Spleen (tissue), 11 donors: ENCODE measurements at regions not wholly inside any gene's neighbourhood (a gene's known extent, or its start where the extent isn't known, plus 50 kb on each side); places are given as distances from the start of the nearest gene placed in this dataset.

Source experiments
- DNase-seq: peaks from one replicate; pipeline ENCODE4 v3.0.0-alpha.2; 2020
- H3K27ac ChIP-seq, 8 donors: fragments of 200-600 bp; sonication (generic) in 7 of 8; 1 replicate in 4 of 8; 2 replicates in 4 of 8; pipeline versions ENCODE4 v1.5.0 to v1.8.0; 2016 to 2021; ENCODE audit warnings: inconsistent platforms in 4 of 8, mild to moderate bottlenecking in 4 of 8, moderate library complexity in 1 of 8
- H3K27me3 ChIP-seq, 7 donors: fragments of 200-600 bp; sonication (generic) in 6 of 7; replicated peaks in 1 of 7; 1 replicate in 4 of 7; 2 replicates in 3 of 7; pipeline versions ENCODE4 v1.5.0 to v1.8.0; 2016 to 2021; ENCODE audit warnings: inconsistent platforms in 3 of 7, mild to moderate bottlenecking in 1 of 7
- H3K36me3 ChIP-seq, 6 donors: fragments of 200-600 bp; sonication (generic) in 5 of 6; 1 replicate in 4 of 6; 2 replicates in 2 of 6; pipeline versions ENCODE4 v1.5.0 to v1.8.0; 2016 to 2021; ENCODE audit warnings: inconsistent platforms in 2 of 6
- H3K4me1 ChIP-seq, 6 donors: fragments of 200-600 bp; sonication (generic) in 5 of 6; 1 replicate in 3 of 6; 2 replicates in 3 of 6; pipeline versions ENCODE4 v1.5.0 to v1.8.0; 2016 to 2021; ENCODE audit warnings: inconsistent platforms in 3 of 6
- H3K4me3 ChIP-seq, 8 donors: fragments of 200-600 bp; sonication (generic) in 7 of 8; 1 replicate in 4 of 8; 2 replicates in 4 of 8; pipeline versions ENCODE4 v1.5.0 to v1.8.0; 2016 to 2021; ENCODE audit warnings: inconsistent platforms in 4 of 8, mild to moderate bottlenecking in 4 of 8, moderate library complexity in 2 of 8
- H3K9me3 ChIP-seq, 8 donors: fragments of 200-600 bp; sonication (generic) in 7 of 8; 1 replicate in 4 of 8; 2 replicates in 4 of 8; pipeline versions ENCODE4 v1.5.0 to v1.8.0; 2016 to 2021; ENCODE audit warnings: inconsistent platforms in 4 of 8
- POLR2A ChIP-seq, 3 donors: fragments of 450-650 bp; IDR thresholded peaks; one replicate each; pipeline ENCODE4 v1.5.1; 2017; ENCODE audit warnings: antibody characterized with exemption in 3 of 3, mild to moderate bottlenecking in 1 of 3
- POLR2AphosphoS5 ChIP-seq, 3 donors: sonication (generic); formaldehyde crosslinking; IDR thresholded peaks; one replicate each; pipeline ENCODE4 v1.5.1; 2017; ENCODE audit warnings: antibody characterized with exemption in 3 of 3
- WGBS, 5 donors: extraction: QIAGEN DNeasy Blood & Tissue Kit in 3 of 5; methylation state at CpG; one replicate each; pipeline versions ENCODE4 v1.1.5 to v1.1.7; 2013 to 2018; 5-methylcytosine and 5-hydroxymethylcytosine counted together
- intact Hi-C: fragments of 100-400 bp; cut with DNase I; formaldehyde crosslinking; loops from one replicate; pipeline ENCODE4 v1.15.0; 2023; ENCODE audit warnings: low total_unique reads
- TF ChIP-seq, protein P1 (sequence below), 11 experiments: fragments of 200-600 bp in 7 of 11; fragments of 450-650 bp in 4 of 11; sonication (generic) in 4 of 11; IDR thresholded peaks in 8 of 11; conservative IDR thresholded peaks in 3 of 11; 1 replicate in 7 of 11; 2 replicates in 4 of 11; pipeline versions ENCODE4 v1.4.0 to v1.8.0; 2016 to 2021; ENCODE audit warnings: antibody characterized with exemption in 11 of 11, inconsistent platforms in 4 of 11, mild to moderate bottlenecking in 1 of 11
- donor health status: healthy with polysubstance abuse.
- donor health status: DM: no; HTN: no; CAD: no; lungs with moderate emphysema.
- donor health status: DM: no; HTN: no; CAD: no.
- donor health status: Bipolar disorder and iron deficiency.
- donor health status: healthy.
- donor health status: DM: no; HTN: no; CAD: no.
- donor health status: DM: yes; HTN: yes; CAD: no.

DNA sequence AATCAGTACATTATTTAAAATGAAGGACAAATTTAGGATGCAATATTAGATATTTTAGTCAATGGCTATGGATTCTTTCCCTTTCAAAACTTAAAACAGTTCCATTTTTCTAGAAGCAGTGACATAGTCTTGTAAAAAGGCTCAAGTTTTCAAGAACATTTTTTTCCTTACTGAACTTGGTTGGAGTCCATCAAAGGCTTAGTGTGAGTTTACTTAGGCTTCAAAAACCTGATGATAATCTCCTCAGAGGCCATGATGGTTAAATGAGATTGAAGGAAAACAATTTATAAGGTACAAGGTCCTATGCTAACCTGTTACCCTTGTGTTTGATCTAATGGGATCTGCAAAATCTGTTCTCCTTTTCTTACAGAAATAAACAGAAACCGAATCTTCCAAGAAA is 531.8 kb downstream of the UTRN start:
- intact Hi-C loops = no loop called here
- no peak overlapping the region for H3K27ac ChIP-seq
- no peak overlapping the region for H3K4me3 ChIP-seq
- WGBS, 5 donors = 84 to 98% (median 93%) methylated on average over 1 of the region's 1 CpG
- no peak for DNase-seq
- TF ChIP-seq POLR2A (IDR thresholded peaks at IDR 0.05) = no peak
- TF ChIP-seq, protein P1, sequence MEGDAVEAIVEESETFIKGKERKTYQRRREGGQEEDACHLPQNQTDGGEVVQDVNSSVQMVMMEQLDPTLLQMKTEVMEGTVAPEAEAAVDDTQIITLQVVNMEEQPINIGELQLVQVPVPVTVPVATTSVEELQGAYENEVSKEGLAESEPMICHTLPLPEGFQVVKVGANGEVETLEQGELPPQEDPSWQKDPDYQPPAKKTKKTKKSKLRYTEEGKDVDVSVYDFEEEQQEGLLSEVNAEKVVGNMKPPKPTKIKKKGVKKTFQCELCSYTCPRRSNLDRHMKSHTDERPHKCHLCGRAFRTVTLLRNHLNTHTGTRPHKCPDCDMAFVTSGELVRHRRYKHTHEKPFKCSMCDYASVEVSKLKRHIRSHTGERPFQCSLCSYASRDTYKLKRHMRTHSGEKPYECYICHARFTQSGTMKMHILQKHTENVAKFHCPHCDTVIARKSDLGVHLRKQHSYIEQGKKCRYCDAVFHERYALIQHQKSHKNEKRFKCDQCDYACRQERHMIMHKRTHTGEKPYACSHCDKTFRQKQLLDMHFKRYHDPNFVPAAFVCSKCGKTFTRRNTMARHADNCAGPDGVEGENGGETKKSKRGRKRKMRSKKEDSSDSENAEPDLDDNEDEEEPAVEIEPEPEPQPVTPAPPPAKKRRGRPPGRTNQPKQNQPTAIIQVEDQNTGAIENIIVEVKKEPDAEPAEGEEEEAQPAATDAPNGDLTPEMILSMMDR (IDR thresholded peaks at IDR 0.05 in 8 of 11, conservative IDR thresholded peaks at IDR 0.05 in 3 of 11) = no peak
- TF ChIP-seq POLR2AphosphoS5 (IDR thresholded peaks at IDR 0.05) = no peak
- peaks cover 0 to 2% (median 0%) of the 10 kb centered on the region in 6 donors for H3K4me1 ChIP-seq
- H3K27me3 ChIP-seq = no peaks in the 10 kb centered on the region
- H3K36me3 ChIP-seq = peaks cover 0 to 84% (median 14%) of the 10 kb centered on the region in 6 donors
- H3K9me3 ChIP-seq = no peaks in the 10 kb centered on the region

DNA sequence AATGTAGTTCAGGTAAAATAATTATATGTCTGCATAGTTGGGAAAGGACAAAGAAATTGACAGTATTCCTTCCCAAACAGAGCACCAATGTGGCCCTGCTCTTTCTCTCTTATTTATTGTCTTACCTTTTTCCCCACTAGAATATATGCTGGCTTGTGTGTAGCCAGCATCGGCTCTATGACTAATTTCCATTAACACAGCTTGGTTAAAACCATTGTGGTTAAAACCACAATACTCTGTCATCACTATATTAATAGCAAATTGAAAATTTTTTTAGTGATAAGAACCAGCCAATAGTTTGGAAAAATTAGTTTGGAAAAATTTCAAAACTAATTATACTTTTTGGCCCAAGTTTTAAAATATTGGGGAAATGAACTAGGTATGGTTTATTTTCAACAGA is 535.1 kb downstream of the UTRN start:
- Histone ChIP-seq H3K9me3 (no peaks in the 10 kb centered on the region), H3K4me1 (peaks cover 0 to 2% (median 0%) of the 10 kb centered on the region in 6 donors), H3K27me3 (no peaks in the 10 kb centered on the region), H3K4me3 (no peak overlapping the region), H3K27ac (no peak overlapping the region), H3K36me3 (peaks cover 0 to 85% (median 10%) of the 10 kb centered on the region in 6 donors)
- DNase-seq = no peak
- no peak for TF ChIP-seq POLR2AphosphoS5 (IDR thresholded peaks at IDR 0.05)
- TF ChIP-seq, protein P1 (IDR thresholded peaks at IDR 0.05 in 8 of 11, conservative IDR thresholded peaks at IDR 0.05 in 3 of 11) = no peak
- TF ChIP-seq POLR2A (IDR thresholded peaks at IDR 0.05) = no peak
- 32 to 98% (median 73%) methylated on average over 1 of the region's 1 CpG for WGBS, 5 donors
- intact Hi-C loops = no loop called here

DNA sequence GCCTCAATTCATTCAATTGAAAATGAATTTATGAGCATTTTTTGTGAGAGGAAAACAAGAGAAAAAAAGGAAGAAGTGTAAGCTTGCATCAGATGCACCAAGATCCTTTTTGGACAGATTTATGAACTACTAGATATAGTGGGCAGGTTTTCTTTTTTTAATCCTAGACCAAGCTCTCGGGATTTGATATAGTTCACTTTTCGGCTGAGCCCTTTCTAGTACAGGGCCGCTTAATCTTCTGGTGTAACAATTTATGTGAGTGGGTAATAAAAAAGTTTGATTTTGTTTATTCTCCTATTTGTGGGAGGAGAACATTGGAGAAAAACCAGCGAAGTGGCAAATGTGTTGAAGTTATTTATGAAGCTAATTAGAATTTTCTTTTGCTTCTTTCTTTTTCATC is 538.0 kb downstream of the UTRN start:
- intact Hi-C loops = no loop called here
- Histone ChIP-seq H3K4me1 (peaks cover 0 to 2% (median 0%) of the 10 kb centered on the region in 6 donors), H3K27ac (no peak overlapping the region), H3K27me3 (no peaks in the 10 kb centered on the region), H3K36me3 (peaks cover 0 to 91% (median 22%) of the 10 kb centered on the region in 6 donors), H3K4me3 (no peak overlapping the region), H3K9me3 (no peaks in the 10 kb centered on the region)
- TF ChIP-seq, protein P1 (IDR thresholded peaks at IDR 0.05 in 8 of 11, conservative IDR thresholded peaks at IDR 0.05 in 3 of 11) = no peak
- TF ChIP-seq POLR2AphosphoS5 (IDR thresholded peaks at IDR 0.05) = no peak
- TF ChIP-seq POLR2A (IDR thresholded peaks at IDR 0.05) = no peak
- DNase-seq = no peak
- WGBS, 5 donors = 80 to 100% (median 94%) methylated on average over 4 of the region's 4 CpGs

DNA sequence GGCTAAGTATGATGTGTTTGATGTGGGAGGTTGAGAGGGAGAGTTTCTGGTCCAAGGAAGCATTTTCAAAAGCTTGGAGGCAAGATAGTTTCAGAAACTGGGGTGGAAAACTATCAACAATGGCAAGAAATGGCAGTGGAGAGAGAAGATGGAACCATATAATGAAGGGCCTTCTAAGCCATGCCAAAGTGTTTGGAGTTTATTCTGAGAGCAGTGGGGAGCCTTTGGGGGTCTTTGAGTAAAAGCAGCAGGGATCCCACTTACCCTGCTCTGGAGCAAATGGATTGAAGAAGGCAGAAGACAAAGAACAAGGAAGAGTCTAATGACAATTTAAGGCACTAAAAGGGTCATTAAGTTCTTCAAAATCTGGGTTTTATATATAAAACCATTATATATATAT is 538.9 kb downstream of the UTRN start:
- Histone ChIP-seq H3K4me1 (peaks cover 0 to 2% (median 0%) of the 10 kb centered on the region in 6 donors), H3K27me3 (no peaks in the 10 kb centered on the region), H3K36me3 (peaks cover 0 to 96% (median 26%) of the 10 kb centered on the region in 6 donors), H3K4me3 (no peak overlapping the region), H3K27ac (no peak overlapping the region), H3K9me3 (no peaks in the 10 kb centered on the region)
- intact Hi-C loops = no loop called here
- no peak for DNase-seq
- TF ChIP-seq, protein P1 (IDR thresholded peaks at IDR 0.05 in 8 of 11, conservative IDR thresholded peaks at IDR 0.05 in 3 of 11) = no peak
- TF ChIP-seq POLR2A (IDR thresholded peaks at IDR 0.05) (no peak), POLR2AphosphoS5 (IDR thresholded peaks at IDR 0.05) (no peak)
